HK-2 (cell line): ENCODE measurements at regions not wholly inside any gene's neighbourhood (a gene's known extent, or its start where the extent isn't known, plus 50 kb on each side); places are given as distances from the start of the nearest gene placed in this dataset.
"Not testable (repeated sequence)": the region's sequence is repeated elsewhere in the genome, so short reads cannot be mapped to it uniquely, and the experiment has no call there.

Experiments
- DNase-seq: peaks from one replicate; pipeline ENCODE4 v3.0.0-alpha.2; 2018; ENCODE audit not compliant: unreplicated experiment

- no peak for DNase-seq
These were observed 158.1 kb upstream of the ANXA10 start for GRCh38 chr4:167934216-167934615.

DNA sequence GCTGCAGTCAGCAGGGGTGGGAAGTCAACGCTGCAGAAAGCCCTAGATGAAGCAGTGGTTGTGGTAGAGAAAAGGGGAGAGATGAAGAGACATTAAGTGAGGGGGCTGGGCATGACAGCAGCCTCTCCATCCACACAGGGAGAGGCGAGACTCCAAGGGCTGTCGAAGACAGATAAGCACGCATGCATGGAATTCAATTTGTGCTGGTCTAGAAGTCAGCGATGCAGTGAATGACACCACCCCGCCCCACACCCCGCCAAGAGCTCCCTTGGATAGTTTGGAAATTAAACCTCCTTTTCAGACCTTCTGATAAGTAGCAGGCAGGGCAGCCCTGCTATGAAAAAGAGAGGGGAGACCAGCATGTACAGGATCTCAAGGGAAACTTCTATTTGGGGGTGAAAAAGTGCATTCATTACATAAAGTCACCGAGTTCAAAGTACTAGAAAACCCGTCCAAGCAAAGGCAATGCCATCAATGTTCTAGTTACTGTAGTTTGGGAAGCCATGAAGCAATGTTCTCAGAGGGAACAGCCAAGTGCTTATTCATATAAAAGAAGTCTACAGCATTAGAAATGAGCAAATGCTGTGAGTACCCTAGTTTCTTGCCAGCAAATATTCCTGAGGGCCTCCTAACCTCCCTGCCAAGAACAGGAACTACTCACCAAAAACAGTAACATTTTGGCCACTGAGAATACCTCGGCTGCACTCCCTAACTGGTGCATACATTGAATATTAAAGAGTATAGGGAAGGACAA is 152.3 kb upstream of the ANXA10 start:
- no peak for DNase-seq

DNA sequence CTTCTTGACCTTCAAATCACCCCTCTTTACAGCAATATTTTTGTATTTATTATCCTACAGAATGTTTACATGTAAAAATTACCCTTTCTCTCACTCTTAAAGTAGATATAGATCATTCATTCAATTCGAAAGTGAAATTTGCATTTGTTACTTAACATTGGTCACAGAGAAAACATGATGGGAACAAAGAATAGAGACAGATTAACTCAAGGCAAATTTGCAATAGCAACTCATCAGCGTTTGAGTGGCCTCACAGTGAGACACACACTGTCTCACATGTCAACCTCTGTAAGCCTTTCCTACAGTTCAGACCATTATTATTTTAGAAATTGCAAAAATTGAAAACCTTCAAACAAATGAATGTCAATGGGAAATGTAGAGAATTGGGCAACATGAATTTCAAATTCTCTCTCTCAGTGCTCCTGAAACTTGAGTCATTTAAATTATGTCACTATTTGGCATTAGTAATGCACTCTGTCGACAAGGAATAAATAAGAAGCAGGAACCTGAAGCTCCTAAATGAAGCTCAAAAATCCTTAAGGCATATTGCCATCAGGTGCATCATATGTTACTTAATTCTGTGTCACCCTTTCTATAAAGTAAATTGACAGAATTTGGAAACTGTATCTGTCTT is 148.3 kb upstream of the ANXA10 start:
- DNase-seq: no peak

- DNase-seq: no peak
These were observed 147.6 kb upstream of the ANXA10 start for GRCh38 chr4:167944721-167945120.

DNA sequence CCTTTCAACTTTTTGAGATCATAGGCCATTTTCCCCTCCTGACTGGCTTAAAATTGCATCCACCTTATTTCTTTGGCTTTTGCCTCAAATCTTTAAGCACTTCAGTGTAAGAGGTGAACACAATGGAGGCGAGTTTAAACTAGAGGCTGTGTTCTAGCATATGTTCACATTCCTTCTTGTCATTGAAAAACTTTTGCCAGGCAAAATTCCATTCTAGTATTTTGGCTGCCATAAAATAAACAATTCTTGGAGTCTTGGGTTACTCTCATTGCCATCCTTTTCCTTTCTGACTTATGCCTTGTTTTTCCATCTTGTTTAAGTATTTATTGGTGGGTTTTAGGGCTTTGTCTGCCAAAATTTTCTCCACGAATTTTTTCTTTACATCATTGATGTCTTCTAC is 137.3 kb upstream of the ANXA10 start:
- no peak for DNase-seq

GRCh38 chr4:167956676-167957075 is 135.7 kb upstream of the ANXA10 start:
- no peak for DNase-seq

DNA sequence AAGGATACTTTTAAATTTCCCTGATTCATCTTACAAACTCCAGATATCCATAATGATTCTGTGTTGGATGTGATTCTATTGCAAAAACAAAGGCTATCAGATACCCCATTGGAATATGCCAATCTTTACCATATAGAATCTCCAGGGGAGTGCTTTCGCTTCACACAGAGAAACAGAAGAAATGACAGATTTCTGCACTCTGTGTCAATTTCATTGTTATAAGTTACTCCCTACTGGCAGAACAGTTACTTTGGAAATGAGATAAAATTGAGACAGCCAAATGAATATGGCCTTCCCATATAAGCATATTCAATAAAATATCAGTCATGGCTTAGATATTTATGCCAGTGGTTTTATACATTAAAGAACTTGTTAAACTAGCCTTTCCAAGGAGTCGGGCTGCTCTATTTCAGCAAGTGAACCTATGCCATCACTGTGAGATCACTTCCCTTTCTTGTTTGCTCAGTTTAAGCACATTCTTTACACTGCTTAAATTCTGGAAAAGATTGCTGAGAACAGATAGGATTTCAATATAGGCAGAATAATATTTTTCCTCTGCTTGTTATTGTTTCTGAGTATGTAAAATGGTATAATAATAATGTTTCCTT is 127.5 kb upstream of the ANXA10 start:
- DNase-seq: no peak

DNA sequence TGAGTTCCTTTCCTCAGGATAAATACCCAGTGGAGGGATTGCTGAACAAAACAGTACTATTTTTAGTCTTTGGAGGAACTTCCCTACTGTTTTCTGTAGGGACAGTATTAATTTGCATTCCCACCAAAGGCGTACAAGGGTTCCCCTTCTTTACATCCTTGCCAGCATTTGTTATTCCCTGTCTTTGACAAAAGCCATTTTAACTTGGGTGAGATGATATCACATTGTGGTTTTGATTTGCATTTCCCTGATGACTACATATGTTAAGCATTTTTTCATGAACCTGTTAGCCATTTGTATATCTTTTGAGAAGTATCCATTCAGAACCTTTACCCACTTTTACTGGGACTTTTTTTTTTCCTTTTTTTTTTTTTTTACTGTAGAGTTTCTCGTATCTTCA is 126.2 kb upstream of the ANXA10 start:
- no peak for DNase-seq

- no peak for DNase-seq
These were observed 118.8 kb upstream of the ANXA10 start for GRCh38 chr4:167973513-167973912.

GRCh38 chr4:167985565-167985964 is 106.8 kb upstream of the ANXA10 start:
- DNase-seq: no peak

- no peak for DNase-seq
These were observed 106.3 kb upstream of the ANXA10 start for GRCh38 chr4:167986044-167986443.

GRCh38 chr4:167987285-167987684 is 105.1 kb upstream of the ANXA10 start:
- DNase-seq: no peak

- no peak for DNase-seq
These were observed 102.5 kb upstream of the ANXA10 start for GRCh38 chr4:167989815-167990214.

GRCh38 chr4:168008112-168008511 is 84.2 kb upstream of the ANXA10 start:
- DNase-seq: not testable (repeated sequence)

DNA sequence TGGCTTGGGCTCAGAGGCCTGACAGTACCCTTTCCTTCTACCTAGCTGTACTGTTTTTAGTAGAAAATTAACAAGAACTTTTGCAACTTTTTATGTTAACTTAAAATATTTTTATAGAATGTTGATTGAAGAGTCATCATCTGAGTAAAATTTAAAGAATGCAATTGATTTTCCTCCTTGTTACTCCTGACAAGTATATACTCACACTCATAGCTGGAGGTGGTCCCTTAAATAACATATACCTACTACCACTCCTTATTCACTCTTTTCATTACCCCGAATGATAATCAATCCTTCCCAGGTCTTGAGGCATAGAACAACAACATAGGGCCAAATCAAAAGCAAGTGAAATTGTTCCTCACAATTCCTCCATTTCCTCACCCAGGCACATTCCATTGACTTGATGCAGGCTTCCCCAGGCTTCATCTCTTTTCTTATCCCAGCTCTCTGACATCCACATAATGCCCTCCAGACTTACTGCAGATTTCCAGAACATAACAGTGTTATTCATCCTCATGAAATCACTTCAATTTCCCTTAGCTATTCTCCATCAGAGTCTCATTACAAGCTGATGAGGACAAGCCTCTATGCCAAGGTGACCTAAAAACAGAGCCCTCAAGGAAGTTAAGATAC is 73.2 kb upstream of the ANXA10 start:
- DNase-seq: no peak

- no peak for DNase-seq
These were observed 72.4 kb upstream of the ANXA10 start for GRCh38 chr4:168019921-168020320.

DNA sequence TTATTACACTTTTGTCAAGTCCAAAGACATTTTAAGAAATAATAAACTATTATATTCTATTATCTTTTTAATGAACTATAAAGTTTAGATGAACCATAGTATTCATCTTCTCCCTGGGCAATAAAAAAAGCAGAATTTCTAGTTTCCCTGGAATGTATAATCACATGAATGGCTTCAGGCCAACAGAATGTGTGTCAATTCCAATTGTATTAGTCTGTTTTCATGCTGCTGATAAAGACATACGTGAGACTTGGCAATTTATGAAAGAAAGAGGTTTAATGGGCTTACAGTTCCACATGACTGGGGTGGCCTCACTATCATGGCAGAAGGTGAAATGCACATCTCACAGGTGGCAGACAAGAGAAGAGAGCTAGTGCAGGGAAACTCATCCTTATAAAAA is 70.7 kb upstream of the ANXA10 start:
- DNase-seq: no peak

DNA sequence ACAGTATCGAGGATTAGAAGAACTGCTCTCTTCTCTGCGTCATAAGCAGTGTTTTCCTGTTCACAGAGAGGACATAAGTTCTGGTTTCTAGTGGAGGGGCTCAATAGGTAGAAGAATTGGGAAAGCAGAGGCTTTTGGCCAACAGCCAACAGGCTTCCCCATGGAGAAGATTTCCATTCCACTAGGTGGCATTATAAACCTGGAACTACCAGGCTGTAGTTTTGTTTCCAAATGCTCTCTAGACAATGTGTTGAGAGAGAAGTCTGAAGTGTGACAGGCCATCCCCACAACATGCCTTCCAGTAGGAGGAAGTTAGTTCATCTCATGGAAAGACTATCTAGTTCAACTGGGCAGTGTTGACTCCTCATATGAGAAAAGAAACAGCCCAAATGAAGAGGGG is 63.8 kb upstream of the ANXA10 start:
- peak; percentile 7 for DNase-seq

GRCh38 chr4:168028970-168029597 is 63.3 kb upstream of the ANXA10 start:
- DNase-seq: no peak

GRCh38 chr4:168037676-168038075 is 54.7 kb upstream of the ANXA10 start:
- no peak for DNase-seq

GRCh38 chr4:168039593-168039992 is 52.7 kb upstream of the ANXA10 start:
- no peak for DNase-seq
